Fibroblast of peridontal ligament (primary cell): ENCODE measurements at regions not wholly inside any gene's neighbourhood (a gene's known extent, or its start where the extent isn't known, plus 50 kb on each side); places are given as distances from the start of the nearest gene placed in this dataset.

ENCODE experiments used
- DNase-seq: peaks from one replicate; pipeline ENCODE4 v3.0.0-alpha.2; 2010; ENCODE audit errors: extremely low read depth

DNA sequence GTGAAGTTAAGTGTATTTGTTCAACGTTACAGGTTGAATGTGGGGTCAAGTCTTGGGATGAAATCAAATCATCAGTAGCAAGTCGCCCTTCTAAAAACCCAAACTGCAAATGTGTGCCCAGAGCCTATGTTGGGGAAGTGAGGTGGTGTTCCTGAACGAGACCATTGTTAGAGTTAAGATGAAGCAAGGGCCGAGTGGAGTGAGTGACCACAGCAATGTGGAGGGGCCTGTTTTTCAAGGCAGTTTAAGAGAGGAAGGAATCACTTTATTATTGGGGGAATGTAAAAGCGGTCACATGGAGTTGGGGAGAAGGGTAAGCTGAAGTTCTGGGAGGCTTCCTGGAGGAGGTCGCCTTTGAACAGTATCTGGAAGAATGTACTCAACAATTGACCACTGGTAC lies 68.5 kb downstream of the MYCN start:
- no peak for DNase-seq

DNA sequence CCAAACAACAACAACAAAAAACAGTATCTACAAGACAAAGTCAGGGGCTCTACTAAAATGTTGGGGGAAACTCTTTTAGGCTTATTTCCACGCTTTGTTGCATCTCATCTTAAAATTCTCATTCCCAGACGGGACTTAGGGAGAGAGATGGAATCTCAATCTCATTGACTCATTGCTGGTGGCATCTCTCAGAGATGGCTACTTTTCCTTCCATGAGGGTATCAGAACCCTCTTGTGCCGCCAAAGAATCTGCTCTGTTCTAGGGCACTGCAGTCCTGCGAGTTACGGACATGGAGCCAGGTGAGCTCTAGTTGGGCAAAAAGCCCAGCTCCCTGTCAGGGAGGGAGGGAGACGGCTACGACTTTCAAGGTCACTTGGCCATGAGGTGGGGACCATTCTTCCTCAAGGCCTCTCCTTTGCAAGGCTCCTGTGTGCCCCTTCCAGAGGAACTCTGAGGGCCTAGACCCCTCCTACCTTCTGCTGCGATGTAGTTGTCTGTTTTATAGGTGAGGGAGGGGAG lies 68.0 kb downstream of the MYCN start:
- no peak for DNase-seq

DNA sequence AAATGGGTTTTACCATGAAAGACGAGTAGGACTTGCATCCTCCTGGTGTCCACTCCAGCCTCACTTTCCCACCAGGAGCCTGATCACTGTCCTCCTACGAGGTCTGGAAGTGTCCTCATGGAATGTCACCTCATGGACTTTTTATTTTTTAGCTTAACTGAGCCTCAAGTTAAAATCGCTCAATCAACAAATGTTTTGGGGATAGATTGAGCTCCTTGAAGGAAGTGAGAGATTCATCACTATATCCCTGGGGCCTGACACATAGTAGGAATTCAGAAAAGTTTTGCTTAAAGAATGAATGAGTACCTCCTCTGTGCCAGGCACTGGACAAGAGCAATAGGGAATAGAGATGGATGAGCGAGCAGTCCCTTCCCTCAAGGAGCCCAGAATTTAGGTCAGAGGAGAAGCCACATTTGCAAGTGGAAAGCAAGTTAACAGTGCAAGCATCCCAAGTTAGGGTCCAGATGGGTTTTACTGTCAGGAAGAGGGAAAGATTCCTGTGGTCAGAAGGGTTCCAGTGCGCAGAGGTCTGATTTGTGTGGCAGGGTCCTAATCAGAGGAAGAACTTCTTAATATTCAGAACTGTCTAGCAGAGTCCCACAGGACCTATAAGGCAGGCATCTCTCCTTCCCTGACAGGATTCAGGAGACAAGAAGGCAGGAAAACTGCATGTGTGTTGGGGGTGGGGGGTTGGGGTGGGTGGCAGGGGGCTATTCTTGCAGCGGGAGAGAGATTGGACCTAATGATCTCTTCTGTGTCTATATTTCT lies 67.0 kb downstream of the MYCN start:
- DNase-seq = no peak

DNA sequence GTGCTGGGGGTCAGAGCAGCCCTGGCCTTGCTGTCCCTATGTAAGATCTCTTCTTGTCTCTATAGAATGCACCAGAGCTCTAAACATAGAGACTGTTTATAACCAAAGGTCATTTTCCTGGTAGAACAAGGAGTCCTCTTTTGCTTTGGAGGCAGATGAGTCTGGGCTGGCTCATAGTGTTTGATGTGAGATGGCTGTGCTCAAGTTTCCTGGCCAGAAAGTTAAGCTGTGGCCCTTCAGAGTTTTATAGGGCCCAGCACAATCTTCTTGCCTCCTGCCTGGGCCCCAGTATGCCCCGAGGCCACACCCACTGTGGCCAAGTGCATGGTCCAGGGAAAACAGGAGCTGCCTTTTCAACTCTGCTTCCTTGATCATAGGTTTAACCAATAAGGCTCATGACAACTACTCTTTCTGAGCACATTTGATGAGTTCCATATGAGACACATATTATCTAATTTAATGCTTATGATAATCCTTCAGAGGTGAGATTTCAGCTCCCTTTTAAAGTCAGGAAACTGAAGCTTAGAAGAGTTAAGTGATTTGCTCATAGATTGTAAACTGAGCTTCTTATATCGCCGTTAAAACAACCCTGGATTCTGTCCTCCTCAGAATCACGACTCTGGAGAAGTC lies 66.3 kb downstream of the MYCN start:
- no peak for DNase-seq

DNA sequence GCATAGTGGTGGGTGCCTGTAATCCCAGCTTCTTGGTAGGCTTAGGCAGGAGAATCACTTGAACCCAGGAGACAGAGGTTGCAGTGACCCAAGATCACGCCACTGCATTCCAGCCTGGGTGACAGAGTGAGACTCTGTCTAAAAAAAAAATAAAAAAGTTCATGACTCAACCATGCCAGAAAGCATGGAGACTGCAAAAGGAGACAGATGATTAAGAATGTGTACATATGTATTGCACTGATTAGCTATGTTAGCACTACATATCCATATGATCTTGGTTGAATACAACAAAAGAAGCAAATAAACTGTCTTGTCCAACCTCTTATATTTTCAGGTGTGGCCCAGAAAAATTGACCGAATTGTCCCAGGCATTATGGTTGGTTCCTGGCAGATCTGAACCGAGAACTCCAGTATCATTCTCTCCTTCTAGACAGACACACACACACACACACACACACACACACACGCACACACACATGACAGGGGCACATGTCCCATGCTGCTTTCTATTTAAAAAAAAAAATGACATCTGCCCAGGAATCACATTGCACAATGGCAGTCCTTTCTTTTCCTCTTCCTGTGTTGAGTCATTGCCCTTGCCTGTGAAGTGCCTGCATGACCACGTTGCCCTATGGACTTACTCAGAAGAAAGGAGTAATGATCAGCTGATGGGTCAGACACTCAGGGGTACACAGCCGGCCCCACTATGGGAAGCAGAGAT lies 65.6 kb downstream of the MYCN start:
- no peak for DNase-seq

DNA sequence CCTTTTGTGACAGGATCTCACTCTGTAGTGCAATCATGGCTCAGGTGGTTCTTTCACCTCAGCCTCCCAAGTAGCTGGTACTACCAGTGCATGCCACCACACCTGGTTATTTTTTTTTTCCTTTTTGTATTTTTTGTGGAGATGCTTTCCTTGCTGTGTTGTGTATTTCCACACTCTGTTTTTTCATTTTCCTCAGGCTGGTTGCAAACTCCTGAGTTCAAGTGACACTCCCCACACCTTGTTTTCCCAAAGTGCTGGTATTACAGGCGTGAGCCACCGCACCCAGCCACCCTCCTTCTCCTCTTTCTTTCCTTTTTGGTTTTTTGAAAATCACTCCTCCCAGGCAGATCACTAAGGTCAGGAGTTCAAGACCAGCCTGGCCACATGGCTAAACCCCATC lies 65.0 kb downstream of the MYCN start:
- DNase-seq = no peak

DNA sequence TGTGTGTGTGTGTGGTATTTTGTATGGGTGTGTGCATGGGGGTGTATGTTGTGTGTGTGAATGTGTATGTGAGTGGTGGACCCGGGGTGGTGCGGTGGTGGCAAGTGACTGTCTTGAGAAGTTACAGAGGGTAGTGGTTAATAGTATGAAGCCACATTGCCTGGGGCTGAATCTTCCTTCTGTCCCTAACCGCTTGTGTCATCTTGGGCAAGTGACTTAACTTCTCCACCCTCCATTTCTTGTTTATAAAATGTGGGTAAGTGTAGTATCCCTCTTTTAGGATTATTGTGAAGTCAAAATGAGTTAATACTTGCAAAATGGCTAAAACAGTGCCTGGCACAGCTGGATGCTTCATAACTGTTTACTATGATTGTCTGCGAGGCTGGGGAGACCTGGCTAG lies 63.5 kb downstream of the MYCN start:
- no peak for DNase-seq

DNA sequence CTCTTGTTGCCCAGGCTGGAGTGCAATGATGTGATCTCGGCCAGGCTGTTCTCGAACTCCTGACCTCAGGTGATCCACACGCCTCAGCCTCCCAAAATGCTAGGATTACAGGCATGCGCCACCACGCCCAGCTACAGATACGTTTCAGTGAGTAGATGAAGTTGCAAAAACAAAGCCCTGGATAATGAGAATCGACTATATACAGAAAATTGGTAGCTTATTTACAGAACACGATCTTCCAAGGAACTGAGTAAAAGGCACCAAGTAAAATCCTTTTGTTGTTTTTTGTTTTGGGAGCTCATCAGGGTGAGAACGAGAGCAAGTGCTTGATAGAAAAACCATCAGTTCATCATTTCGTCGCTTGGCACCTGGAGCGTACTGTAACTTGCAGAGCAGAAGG lies 62.8 kb downstream of the MYCN start:
- no peak for DNase-seq

DNA sequence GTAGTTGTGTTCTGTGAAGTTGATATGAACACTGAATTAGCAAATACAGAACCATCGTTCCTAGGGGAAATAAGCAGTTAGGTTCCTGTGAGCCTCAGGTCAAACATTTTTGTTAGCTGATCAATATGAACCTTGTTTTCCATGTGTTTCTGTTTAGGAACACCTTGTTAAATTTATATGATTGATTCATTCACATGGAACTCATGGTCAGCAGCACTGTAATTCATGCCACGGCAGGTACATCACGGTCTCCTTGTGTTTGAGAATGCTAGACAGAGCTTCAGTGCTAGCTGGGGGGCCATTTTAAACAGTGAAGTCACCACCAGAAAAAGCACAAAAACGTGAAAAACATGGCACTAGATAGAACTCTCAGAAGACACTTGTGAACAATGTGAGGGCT lies 62.2 kb downstream of the MYCN start:
- no peak for DNase-seq

DNA sequence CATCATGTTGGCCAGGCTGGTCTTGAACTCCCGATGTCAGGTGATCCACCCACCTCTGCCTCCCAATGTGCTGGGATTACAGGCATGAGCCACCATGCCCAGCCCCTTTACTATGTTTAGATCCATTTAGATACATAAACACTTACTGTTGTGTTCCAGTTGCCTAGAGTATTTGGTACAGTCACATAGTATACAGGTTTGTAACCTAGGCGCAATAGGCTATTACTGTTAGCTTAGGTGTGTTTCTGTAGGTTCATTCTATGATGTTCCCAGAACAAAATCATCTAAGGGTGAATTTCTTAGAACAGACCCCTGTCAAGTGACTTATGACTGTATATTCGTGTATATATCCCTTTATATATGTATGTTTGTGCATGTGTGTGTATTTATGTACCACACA lies 61.8 kb downstream of the MYCN start:
- no peak for DNase-seq

DNA sequence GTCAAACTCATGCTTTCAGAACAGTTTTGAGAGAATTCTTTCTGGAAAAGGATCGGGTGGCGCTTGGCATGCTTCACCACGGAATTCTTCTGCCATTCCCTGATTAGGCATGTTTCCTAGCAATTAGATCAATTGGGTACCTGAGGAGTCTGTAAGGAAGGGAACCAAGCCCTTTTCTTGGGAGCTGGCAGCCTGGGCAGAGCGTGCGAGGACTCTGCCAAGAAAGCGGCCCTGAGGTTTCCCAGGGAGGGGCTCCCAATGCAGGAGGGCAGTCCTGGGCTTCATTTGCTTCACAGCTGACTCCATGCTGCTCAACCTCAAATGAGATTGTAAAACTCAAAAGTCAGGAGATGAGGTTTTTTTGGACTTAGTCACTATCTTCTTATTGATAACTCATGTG lies 60.3 kb downstream of the MYCN start:
- DNase-seq = no peak

DNA sequence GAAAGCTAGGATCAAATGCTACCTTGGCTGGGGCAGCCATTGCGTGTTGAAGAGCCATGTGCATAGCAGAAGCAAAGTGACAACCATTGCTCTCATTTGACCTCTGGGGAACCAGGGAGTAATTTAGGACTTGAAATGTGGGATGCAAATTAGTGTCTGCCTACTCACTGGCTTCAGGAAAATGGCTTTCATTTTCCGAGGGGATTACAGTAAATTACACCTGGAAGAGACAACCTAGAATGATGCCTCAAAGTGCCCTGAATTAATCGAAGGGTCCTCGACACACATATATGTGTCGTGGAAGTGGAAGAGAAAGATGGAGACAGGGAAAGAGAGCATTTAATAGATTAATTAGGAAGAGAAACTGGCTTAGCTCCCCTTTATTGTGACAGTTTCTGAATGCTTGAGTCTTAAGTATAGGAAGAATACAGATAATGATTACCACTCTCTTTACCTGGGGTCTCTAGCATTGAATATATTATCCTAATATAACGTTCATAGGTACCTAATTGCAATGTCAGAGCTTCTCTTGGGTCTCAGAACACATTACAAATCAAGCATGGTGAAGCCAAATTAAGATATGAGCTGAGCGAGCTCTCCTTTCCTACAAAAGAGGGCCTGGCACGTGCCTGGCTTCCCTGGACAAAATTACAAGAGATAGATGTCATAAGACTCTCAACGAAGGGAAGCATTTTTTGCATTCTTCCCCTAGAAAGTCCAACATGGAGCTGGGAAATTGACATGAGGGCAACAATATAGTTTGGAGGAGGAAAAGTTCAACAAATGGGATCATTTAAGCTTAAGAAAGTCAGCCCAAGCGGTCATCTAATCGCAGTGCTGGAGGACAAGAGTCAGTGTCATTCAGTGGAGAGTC lies 59.5 kb downstream of the MYCN start:
- DNase-seq = no peak

DNA sequence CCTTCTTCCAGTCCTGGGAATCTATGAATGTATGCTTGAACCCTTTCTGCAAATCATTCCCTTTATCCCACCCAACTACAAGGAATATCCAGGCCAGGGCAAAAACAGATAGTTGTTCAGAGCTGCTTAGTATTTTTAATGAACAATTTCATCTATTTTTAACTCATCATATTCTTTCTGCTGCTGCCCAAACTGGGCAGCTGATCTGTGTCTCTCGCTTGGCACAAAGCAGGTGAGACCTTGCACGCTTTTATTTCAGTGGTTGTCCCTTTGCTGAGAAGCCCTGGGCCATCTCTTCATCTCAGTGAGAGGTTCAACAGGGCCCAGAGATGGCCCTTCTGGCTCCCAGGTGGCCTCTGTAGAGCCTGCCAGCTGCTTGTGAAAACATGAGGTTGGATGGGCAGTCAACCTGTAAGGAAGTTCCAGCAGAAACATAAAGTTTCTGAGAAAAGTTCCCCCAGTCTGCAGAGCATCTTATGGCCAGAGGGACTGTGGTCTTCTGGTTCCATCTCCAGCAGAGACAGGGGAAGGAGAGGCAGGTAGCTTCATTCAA lies 57.5 kb downstream of the MYCN start:
- DNase-seq = no peak

DNA sequence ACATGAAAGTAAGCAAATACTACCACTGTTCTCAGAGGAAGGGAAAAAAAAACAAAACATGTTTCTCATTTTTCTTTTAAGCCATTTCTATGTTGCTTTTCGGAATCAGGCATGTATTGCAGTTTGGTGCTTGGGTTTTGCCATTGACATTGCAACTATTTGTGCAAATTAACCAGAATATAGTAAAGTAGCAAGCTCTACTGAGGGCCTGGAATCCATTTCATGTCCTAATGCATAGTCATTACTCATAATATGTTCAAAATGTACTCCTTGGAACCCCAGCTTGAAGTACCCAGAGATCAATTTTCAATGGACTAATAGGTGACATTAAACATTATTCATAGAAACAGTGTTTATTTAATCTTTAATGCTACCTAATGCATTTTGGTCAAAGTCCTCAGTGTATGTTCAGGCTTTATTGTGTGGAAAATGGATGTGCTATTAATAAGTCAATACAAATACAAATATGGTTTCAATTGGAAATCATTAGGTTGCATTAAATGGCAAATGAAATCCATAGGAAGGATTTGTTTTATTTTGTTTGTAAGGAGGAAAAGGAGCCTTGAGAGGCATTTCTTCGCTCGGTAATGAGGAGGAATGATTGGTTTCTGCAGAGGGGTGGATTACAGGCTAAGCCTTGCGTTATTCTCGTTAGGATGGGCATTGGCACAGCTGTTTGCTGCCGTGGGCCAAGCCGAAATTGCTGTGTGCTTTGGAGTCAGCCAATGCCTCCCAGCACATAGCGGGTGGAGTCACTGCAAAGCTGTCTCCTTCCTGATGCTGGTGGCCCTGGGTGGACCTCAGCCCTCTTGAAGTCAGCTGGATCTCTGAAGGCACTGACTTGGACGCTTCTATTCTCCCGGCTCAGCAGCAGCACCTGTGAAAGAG lies 56.4 kb downstream of the MYCN start:
- no peak for DNase-seq
